ENCODE measurements at regions not wholly inside any gene's neighbourhood (a gene's known extent, or its start where the extent isn't known, plus 50 kb on each side); places are given as distances from the start of the nearest gene placed in this dataset.

- no peak for TF ChIP-seq CTCF (IDR thresholded peaks at IDR 0.05)
- no peak for TF ChIP-seq POLR2A (IDR thresholded peaks at IDR 0.05)
These were observed 107.4 kb upstream of the NAA20 start for GRCh38 chr20:19909725-19910124.
